ENCODE measurements at regions not wholly inside any gene's neighbourhood (a gene's known extent, or its start where the extent isn't known, plus 50 kb on each side); places are given as distances from the start of the nearest gene placed in this dataset.

- TF ChIP-seq, protein P1, sequence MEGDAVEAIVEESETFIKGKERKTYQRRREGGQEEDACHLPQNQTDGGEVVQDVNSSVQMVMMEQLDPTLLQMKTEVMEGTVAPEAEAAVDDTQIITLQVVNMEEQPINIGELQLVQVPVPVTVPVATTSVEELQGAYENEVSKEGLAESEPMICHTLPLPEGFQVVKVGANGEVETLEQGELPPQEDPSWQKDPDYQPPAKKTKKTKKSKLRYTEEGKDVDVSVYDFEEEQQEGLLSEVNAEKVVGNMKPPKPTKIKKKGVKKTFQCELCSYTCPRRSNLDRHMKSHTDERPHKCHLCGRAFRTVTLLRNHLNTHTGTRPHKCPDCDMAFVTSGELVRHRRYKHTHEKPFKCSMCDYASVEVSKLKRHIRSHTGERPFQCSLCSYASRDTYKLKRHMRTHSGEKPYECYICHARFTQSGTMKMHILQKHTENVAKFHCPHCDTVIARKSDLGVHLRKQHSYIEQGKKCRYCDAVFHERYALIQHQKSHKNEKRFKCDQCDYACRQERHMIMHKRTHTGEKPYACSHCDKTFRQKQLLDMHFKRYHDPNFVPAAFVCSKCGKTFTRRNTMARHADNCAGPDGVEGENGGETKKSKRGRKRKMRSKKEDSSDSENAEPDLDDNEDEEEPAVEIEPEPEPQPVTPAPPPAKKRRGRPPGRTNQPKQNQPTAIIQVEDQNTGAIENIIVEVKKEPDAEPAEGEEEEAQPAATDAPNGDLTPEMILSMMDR (conservative IDR thresholded peaks at IDR 0.05; ENCODE audit: low read length), result no peak
- no peak for TF ChIP-seq EZH2phosphoT487 (IDR thresholded peaks at IDR 0.05; ENCODE audit: borderline replicate concordance, low read depth, low read length)
Observed at GRCh38 chr10:130430852-130431704, 294.9 kb downstream of the GLRX3 start.
